Sigmoid colon (tissue), 6 donors: ENCODE measurements at regions not wholly inside any gene's neighbourhood (a gene's known extent, or its start where the extent isn't known, plus 50 kb on each side); places are given as distances from the start of the nearest gene placed in this dataset.

Experiments used
- DNase-seq: peaks from one replicate; pipeline ENCODE4 v3.0.0-alpha.2; 2019
- H3K27ac ChIP-seq, 4 donors: fragments of 200-600 bp; sonication (generic); one replicate each; pipeline ENCODE4 v1.5.1; 2016 to 2019; ENCODE audit warnings: mild to moderate bottlenecking in 1 of 4
- H3K27me3 ChIP-seq, 3 donors: fragments of 200-600 bp; sonication (generic); one replicate each; pipeline ENCODE4 v1.5.1; 2019; ENCODE audit warnings: mild to moderate bottlenecking in 1 of 3
- H3K36me3 ChIP-seq, 4 donors: fragments of 200-600 bp; sonication (generic); one replicate each; pipeline ENCODE4 v1.5.1; 2016 to 2019
- H3K4me1 ChIP-seq, 4 donors: fragments of 200-600 bp; sonication (generic); one replicate each; pipeline ENCODE4 v1.5.1; 2017 to 2019
- H3K4me3 ChIP-seq, 4 donors: fragments of 200-600 bp; sonication (generic); one replicate each; pipeline ENCODE4 v1.5.1; 2017 to 2019; ENCODE audit warnings: mild to moderate bottlenecking in 2 of 4, moderate library complexity in 1 of 4
- H3K9me3 ChIP-seq, 4 donors: fragments of 200-600 bp in 3 of 4; sonication (generic) in 3 of 4; one replicate each; pipeline versions ENCODE4 v1.5.1 to v1.6.1; 2013 to 2019
- CTCF ChIP-seq, 4 experiments: fragments of 450-650 bp in 3 of 4; fragments of 200-600 bp in 1 of 4; IDR thresholded peaks; one replicate each; pipeline ENCODE4 v1.5.1; 2016 to 2019; ENCODE audit warnings: antibody characterized with exemption in 4 of 4, mild to moderate bottlenecking in 3 of 4, moderate library complexity in 2 of 4
- EP300 ChIP-seq, 4 donors: sonication (generic); formaldehyde crosslinking; IDR thresholded peaks; one replicate each; pipeline ENCODE4 v1.6.1; 2017; ENCODE audit warnings: antibody characterized with exemption in 4 of 4
- POLR2A ChIP-seq, 2 donors: fragments of 450-650 bp; IDR thresholded peaks; one replicate each; pipeline ENCODE4 v1.6.1; 2016; ENCODE audit warnings: antibody characterized with exemption in 2 of 2, mild to moderate bottlenecking in 2 of 2, moderate library complexity in 2 of 2
- POLR2AphosphoS5 ChIP-seq, 4 donors: sonication (generic); formaldehyde crosslinking; IDR thresholded peaks; one replicate each; pipeline ENCODE4 v1.6.1; 2017; ENCODE audit warnings: antibody characterized with exemption in 4 of 4
- WGBS, 2 donors: extraction: QIAGEN DNeasy Blood & Tissue Kit; methylation state at CpG; one replicate each; pipeline ENCODE4 v1.1.7; 2013; 5-methylcytosine and 5-hydroxymethylcytosine counted together
- intact Hi-C: fragments of 100-400 bp; cut with DNase I; formaldehyde crosslinking; loops from one replicate; pipeline ENCODE4 v1.15.1; 2023
- donor health status: healthy with polysubstance abuse.
- donor health status: healthy.

- 73 to 87% methylated on average over 5 of the region's 5 CpGs for WGBS, 2 donors
- TF ChIP-seq EP300 (IDR thresholded peaks at IDR 0.05), result no peak
- no peak for TF ChIP-seq POLR2A (IDR thresholded peaks at IDR 0.05)
- DNase-seq, result no peak
- Histone ChIP-seq H3K9me3 (no peaks in the 10 kb centered on the region), H3K4me1 (no peaks in the 10 kb centered on the region), H3K27ac (no peak overlapping the region), H3K36me3 (no peaks in the 10 kb centered on the region), H3K27me3 (no peaks in the 10 kb centered on the region), H3K4me3 (no peak overlapping the region)
- intact Hi-C loops, result no loop called here
Measured at GRCh38 chr3:182410051-182410450, 383.3 kb upstream of the ATP11B start.

- H3K4me3 ChIP-seq, result no peak overlapping the region
- H3K4me1 ChIP-seq, result no peaks in the 10 kb centered on the region
- no peaks in the 10 kb centered on the region for H3K9me3 ChIP-seq
- WGBS, 2 donors, result 58 to 78% methylated on average over 2 of the region's 2 CpGs
- no peak for DNase-seq
- intact Hi-C loops, result no loop called here
- TF ChIP-seq EP300 (IDR thresholded peaks at IDR 0.05), result no peak
- no peak for TF ChIP-seq CTCF (IDR thresholded peaks at IDR 0.05)
- no peak for TF ChIP-seq POLR2A (IDR thresholded peaks at IDR 0.05)
- H3K27ac ChIP-seq, result no peak overlapping the region
- no peaks in the 10 kb centered on the region for H3K36me3 ChIP-seq
- no peaks in the 10 kb centered on the region for H3K27me3 ChIP-seq
Measured at GRCh38 chr3:182412066-182412465, 381.2 kb upstream of the ATP11B start.

- DNase-seq, result no peak
- WGBS, 2 donors, result 66 to 73% methylated on average over 1 of the region's 1 CpG
- H3K27me3 ChIP-seq, result no peaks in the 10 kb centered on the region
- H3K36me3 ChIP-seq, result no peaks in the 10 kb centered on the region
- H3K27ac ChIP-seq, result no peak overlapping the region
- intact Hi-C loops, result no loop called here
- no peak overlapping the region for H3K4me3 ChIP-seq
- no peaks in the 10 kb centered on the region for H3K9me3 ChIP-seq
- H3K4me1 ChIP-seq, result no peaks in the 10 kb centered on the region
- no peak for TF ChIP-seq CTCF (IDR thresholded peaks at IDR 0.05)
- no peak for TF ChIP-seq POLR2A (IDR thresholded peaks at IDR 0.05)
- TF ChIP-seq EP300 (IDR thresholded peaks at IDR 0.05), result no peak
- no peak for TF ChIP-seq POLR2AphosphoS5 (IDR thresholded peaks at IDR 0.05)
Measured at GRCh38 chr3:182413061-182413460, 380.2 kb upstream of the ATP11B start.

- Histone ChIP-seq H3K36me3 (no peaks in the 10 kb centered on the region), H3K4me3 (no peak overlapping the region), H3K4me1 (no peaks in the 10 kb centered on the region), H3K27ac (no peak overlapping the region), H3K9me3 (no peaks in the 10 kb centered on the region), H3K27me3 (no peaks in the 10 kb centered on the region)
- intact Hi-C loops, result no loop called here
- TF ChIP-seq POLR2A (IDR thresholded peaks at IDR 0.05) (no peak), CTCF (IDR thresholded peaks at IDR 0.05) (no peak), POLR2AphosphoS5 (IDR thresholded peaks at IDR 0.05) (no peak), EP300 (IDR thresholded peaks at IDR 0.05) (no peak)
- WGBS, 2 donors, result 48 to 67% methylated on average over 1 of the region's 1 CpG
- DNase-seq, result no peak
Measured at GRCh38 chr3:182413682-182414081, 379.6 kb upstream of the ATP11B start.

GRCh38 chr3:182414586-182414985, 378.7 kb upstream of the ATP11B start:
- H3K36me3 ChIP-seq, result no peaks in the 10 kb centered on the region
- TF ChIP-seq POLR2AphosphoS5 (IDR thresholded peaks at IDR 0.05) (no peak), POLR2A (IDR thresholded peaks at IDR 0.05) (no peak), EP300 (IDR thresholded peaks at IDR 0.05) (no peak), CTCF (IDR thresholded peaks at IDR 0.05) (no peak)
- intact Hi-C loops, result no loop called here
- H3K27me3 ChIP-seq, result no peaks in the 10 kb centered on the region
- no peak for DNase-seq
- no peaks in the 10 kb centered on the region for H3K9me3 ChIP-seq
- no peaks in the 10 kb centered on the region for H3K4me1 ChIP-seq
- no peak overlapping the region for H3K4me3 ChIP-seq
- WGBS, 2 donors, result 38 to 45% methylated on average over 3 of the region's 3 CpGs
- H3K27ac ChIP-seq, result no peak overlapping the region
